GM19023 (cell line): ENCODE measurements at regions not wholly inside any gene's neighbourhood (a gene's known extent, or its start where the extent isn't known, plus 50 kb on each side); places are given as distances from the start of the nearest gene placed in this dataset.
"Not testable (repeated sequence)": the region's sequence is repeated elsewhere in the genome, so short reads cannot be mapped to it uniquely, and the experiment has no call there.

ENCODE experiments used
- ATAC-seq: cut with Tn5 transposase; IDR thresholded peaks from one replicate; pipeline ENCODE4 v1.9.1; 2021; ENCODE audit warnings: mild to moderate bottlenecking, moderate library complexity; ENCODE audit not compliant: unreplicated experiment

DNA sequence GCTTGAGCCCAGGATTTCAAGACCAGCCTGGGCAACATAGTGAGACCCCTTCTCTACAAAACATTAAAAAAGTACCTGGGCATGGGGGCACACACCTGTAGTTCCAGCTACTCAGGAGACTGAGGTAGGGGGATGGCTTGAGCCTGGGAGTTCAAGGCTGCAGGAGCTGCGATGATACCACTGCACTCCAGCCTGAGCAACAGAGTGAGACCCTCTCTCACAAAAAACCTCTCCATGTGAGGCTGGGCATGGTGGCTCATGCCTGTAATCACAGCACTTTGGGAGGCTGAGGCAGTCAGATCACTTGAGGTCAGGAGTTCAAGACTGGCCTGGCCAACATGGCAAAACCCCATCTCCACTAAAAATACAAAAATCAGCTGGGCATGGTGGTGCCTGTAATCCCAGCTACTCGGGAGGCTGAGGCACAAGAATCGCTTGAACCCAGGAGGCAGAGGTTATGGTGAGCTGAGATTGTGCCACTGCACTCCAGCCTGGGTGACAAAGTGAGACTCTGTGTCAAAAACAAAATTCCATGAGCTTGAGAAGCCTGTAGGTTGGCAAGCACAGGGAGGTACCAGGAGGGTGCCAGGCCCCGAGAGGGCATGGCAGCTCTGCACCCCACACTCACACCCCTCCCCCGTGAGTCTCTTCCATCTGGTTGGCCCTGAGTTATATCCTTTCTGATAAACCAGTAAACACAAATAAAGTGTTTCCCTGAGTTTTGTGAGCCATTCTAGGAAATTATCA is 88.8 kb downstream of the KCNJ18 start:
- ATAC-seq = not testable (repeated sequence)

DNA sequence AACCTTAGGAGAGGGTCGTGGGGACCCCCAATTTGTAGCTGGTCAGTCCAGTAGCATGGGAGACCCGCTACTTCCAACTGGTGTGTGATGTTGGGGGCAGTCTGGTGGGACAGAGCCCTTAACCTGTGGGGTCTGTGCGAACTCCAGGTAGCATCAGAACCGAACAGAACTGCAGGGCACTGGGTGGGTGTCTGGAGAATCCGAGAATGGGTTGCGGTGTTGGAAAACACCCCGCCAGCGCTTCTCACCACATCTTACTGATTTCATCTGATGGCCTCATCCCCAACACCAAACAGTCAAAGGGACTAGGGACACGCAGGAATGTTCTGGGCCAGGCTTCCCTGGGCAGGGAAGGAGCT is 89.3 kb downstream of the KCNJ18 start:
- not testable (repeated sequence) for ATAC-seq

DNA sequence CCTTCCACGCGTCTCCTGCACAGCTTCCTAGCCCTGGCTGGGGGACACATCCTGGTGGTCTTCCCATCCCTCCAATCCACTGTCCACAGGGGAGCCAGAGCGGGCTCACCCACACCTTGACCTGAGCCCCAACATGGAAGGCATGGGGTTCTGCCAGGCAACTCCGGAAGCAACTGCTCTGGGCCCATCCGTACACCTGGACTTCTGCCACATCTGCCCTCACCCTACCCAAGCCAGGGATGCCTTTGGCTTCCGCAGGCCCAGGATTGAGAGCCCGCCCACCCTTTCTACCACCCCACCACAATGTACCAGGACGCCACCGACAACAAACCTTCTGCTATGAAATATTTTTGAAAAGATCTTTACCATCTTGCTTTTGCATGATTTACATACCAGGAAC is 89.8 kb downstream of the KCNJ18 start:
- ATAC-seq = not testable (repeated sequence)

DNA sequence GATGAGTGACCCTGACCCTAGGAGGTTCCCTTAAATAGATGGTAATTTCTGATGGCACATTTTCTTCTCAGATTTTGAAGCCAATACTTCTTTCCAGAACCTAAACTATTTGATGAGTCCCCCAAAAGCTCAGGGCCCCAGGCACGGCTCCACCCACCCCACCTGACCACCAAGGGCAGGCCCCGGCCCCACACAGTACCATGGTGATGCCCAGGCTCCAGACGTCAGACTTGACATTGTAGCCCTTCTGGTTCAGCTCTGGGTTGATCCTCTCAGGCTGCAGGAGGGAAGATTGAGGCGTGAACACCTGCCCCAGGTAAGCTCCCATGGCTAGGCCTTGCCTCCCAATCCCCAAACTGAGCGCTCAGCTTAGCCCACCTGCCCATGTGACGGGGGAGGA is 90.3 kb downstream of the KCNJ18 start:
- ATAC-seq = not testable (repeated sequence)

DNA sequence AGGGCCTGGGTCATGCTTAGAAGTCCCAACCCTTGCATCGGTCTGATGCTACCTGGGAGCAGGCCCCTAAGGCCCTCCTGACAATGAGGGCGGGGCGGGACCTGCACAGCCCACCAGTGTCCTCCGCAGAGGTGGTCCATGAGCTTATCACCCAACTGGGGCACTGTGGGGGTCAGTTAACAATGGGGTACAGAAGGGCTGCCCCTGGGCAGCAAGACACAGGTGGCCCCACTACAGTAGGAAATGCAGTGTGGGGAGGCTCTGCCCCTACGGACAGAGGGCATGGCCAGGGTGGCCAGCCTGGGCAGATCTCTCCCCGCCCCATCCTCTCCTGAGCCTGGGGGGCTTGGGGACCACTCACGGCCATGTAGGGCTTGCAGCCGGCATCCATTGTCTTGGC is 90.7 kb downstream of the KCNJ18 start:
- ATAC-seq = not testable (repeated sequence)

DNA sequence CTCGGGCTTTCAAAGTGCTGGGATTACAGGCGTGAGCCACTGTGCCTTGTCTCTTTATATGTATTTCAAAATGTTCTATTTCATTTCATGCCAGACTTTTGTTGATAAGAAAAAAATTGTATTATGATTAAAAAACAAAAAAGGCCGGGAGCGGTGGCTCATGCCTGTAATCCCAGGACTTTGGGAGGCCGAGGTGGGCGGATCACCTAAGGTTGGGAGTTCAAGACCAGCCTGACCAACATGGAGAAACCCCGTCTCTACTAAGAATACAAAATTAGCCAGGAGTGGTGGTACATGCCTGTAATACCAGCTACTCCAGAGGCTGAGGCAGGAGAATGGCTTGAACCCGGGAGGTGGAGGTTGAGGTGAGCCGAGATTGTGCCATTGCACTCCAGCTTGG is 121.9 kb downstream of the KCNJ18 start:
- ATAC-seq = not testable (repeated sequence)

DNA sequence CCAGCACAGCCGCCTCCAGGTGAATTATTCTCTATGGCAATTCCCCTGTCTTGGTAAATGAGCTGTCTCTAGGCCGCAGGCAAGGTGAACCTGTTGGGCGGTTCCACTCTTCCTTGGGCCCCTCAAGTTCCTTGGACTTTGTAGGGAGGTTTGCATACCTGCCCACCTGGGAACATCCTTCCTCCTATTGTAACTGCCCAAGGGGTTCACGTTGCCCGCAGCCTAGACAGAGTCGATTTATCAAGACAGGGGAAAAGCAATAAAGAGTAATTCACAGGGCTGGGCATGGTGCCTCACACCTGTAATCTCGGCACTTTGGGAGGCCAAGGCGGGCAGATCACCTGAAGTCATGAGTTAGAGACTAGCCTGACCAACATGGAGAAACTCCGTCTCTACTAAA is 122.5 kb downstream of the KCNJ18 start:
- ATAC-seq = no peak

DNA sequence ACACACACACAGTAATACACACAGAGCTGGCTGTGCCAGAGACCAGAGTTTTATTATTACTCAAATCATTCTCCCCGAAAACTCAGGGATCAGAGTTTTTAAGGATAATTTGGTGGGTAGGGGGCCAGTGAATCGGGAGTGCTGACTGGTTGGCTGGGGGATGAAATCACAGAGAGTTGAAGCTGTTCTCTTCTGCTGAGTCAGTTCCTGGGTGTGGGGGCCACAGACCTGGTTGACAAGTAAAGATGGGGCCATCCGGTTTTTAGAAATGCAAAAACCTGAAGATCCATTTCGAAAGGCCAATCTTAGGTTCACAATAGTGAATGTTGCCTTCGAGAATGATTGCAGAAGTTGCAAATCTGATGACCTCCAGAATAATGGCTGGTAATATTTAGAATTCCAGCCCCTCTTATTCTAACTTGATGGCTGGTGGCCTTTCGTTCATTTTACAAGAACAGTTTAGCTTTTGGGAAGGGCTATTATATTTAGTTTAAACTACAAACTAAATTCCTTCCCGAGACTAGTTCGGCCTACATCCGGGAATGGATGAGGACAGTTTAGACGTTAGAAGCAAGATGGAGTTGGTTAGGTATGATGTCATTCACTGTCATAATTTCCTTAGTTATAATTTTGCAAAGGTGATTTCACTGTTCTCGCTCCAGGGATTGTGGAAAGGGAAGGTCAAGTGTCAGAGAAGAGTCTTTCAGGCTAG is 123.2 kb downstream of the KCNJ18 start:
- ATAC-seq = no peak

DNA sequence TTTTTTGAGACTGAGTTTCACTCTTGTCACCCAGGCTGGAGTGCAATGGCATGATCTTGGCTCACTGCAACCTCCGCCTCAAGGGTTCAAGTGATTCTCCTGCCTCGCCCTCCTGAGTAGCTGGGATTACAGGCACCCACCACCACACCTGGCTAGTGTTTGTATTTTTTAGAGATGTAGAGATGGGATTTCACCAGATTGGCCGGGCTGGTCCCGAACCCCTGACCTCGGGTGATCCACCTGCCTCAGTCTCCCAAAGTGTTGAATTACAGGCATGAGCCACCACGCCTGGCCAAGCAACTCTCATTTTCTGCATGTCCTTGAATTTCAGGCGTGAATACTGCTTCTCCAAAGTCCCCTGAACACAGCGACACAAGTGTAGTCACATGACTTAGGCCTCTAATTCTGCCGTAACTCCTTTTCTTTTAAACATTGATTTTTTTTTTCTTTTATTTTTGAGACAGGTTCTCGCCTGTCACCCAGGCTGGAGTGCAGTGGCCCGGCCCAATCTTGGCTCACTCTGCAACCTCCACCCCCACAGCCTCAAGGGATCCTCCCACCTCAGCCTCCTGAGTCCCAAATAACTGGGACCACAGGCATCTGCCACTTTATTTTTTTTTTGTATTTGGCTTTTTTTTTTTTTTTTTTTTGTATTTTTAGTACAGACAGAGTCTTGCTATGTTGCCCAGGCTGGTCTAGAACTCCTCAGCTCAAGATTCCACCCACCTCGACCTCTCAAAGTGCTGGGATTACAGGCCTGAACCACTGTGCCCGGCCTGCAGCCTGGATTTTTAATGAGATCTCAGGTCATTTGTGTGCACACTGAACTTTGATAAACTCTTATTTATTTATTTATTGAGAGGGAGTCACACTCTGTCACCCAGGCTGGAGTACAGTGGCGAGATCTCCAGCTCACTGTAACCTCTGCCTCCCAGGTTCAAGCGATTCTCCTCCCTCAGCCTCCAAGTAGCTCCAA is 124.6 kb downstream of the KCNJ18 start:
- no peak for ATAC-seq

DNA sequence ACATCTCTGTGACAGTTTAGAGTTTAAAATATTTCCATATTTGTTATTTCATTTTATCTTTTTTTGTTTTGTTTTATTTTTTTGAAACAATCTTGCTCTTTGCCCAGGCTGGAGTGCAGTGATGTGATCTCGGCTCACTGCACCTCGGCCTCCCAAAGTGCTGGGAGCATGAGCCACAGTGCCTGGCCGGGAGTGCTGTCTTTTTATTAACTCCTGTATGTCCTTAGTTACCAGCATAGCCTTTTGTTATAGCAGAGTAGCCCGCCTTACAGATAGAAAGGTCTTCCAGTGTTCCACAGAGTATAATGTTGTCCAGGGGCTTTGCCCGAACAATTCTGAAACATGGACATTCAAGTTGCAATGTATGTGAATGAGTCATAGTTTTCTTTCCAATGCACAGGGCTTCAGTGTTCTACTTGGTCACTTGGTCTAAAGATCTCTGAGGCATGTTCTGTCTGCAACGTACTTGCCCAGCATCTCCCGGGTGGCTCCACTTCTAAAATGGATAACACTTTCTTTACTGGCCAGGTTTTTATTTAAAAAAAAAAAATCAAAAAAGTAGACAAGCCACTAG is 125.6 kb downstream of the KCNJ18 start:
- no peak for ATAC-seq

DNA sequence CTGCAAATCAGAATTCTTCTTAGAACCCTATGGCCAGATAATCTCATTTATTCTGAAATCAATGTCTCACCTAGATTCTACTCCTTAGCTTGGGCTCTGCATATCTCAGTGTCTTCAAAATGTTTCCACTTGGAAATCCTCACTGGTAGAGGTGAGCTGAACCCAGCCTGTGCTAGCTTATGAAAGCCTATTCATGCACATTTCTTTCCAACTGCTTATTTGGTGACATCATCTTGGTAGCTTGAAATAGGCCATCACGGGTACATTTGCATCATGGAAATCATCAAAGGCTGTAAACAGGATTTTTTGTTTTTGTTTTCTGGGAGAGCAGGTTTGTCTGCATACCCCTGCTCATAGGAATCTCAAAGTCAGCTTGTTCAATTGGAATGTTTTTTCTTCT is 130.8 kb downstream of the KCNJ18 start:
- ATAC-seq = no peak

DNA sequence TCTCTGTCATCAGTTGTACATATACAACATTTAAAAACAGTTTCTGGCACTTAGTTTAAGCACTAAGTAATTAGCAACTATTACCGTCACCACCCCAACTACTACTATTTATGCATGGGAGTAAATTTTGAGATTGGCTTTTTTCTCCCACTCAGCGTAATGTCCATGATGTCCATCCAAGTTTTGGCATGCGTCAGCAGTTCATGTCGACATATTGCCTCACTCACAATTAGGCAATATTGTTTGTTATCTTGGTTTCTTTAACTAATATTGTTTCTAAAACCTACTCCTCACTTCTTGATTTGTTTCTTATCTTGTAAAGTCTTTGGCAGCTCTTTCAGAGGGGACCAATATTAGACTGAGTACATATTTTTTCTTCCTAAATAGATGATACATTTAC is 131.3 kb downstream of the KCNJ18 start:
- no peak for ATAC-seq

DNA sequence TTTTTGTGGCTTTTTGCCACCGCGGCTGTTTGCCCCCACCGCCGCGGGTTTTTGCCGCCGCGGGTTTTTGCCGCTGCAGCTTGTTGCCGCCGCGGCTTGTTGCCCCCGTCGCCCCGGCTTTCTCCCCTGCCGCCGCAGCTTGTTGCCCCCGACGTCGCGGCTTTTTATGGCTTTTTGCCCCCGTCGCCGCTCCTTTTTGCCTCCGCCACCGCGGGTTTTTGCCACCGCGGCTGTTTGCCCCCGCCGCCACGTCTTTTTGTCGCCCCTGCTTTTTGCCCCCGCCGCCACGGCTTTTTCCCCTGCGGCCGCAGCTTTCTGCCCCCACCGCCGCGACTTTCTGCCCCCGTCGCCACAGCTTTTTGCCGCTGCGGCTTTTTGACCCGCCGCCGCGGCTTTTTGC is 149.5 kb downstream of the KCNJ18 start:
- no peak for ATAC-seq

DNA sequence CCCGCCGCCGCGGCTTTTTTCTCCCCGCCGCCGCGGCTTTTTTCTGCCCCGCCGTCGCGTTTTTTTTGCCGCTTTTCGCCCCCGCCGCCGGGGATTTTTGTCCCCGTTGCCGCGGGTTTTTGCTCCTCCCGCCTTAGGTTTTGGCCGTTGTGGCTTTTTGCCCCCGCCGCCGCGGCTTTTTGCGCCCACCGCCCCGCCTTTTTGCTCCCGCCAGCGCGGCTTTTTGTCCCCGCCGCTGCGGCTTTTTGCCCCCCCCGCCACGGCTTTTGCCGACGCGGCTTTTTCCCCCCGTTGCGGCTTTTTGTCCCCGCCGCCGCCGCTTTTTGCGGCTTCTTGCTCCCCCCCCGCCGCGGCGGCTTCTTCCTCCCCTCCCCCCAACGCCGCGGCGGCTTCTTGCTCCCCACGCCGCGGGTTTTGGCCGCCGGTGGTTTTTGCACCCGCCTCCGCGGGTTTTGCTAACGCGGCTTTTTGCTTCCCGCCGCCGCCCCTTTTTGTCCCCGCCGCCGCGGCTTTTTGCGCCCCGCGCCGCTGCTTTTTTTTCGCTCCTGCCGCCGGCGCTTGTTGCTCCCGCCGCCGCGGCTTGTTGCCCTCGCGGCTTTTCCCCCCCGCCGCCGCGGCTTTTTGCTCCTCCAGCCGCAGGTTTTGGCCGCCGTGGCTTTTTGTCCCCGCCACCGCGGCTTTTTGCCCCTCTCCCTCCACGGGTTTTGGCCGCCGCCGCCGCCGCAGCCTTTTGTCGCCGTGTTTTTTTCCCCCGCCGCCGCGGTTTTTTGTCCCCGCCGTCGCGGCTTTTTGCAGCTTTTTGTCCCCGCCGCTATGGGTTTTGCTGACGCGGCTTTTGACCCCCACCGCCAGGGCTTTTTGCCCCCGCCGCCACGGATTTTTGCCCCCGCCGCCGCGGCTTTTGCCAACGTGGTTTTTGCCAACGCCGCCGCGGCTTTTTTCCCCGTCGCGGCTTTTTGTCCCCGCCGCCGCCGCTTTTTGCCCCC is 150.3 kb downstream of the KCNJ18 start:
- no peak for ATAC-seq

DNA sequence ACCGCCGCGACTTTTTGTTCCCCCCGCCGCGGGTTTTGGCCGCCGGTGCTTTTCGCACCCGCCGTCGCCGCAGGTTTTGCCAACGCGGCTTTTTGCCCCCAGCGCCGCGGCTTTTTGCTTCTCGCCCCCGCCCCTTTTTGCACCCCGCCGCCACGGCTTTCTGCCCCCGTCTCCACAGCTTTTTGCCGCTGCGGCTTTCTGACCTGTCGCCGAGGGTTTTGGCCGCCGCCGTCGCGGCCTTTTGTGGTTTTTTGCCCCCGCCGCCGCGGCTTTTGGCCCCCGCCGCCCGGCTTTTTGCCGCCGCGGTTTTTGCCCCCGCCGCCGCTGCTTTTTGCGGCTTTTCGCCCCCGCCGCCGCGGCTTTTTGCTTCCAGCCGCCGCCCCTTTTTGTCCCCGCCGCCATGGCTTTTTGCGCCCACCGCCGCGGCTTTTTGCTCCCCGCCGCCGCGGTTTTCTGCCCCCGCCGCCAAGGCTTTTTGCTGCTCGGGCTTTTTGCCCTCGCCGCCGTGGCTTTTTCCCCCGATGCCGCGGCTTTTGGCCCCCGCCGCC is 151.1 kb downstream of the KCNJ18 start:
- no peak for ATAC-seq

DNA sequence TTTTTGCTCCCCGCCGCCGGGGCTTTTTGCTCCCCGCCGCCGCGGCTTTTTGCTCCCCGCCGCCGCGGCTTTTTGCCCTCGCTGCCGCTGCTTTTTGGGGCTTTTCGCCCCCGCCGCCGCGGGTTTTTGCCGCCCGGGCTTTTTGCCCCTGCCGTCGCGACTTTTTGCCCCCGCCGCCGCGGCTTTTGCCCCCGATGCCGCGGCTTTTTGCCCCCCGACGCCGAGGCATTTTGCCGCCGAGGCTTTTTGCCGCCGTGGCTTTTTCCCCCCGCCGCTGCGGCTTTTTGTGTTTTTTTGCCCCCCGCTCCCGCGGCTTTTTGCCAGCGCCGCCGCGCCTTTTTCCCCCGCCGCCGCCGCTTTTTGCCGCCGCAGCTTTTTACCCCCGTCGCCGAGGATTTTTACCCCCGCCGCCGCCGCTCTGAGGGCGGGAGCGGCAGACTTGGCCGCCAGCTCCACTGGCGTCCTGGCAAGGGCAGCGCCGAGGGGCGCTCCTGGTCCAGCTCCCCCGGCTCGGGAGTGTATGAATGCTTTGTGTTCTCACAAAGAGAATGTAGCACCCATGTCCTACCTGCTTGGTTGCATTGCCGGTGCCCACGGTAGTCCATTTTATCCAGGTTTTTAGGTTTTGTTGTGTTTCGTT is 151.7 kb downstream of the KCNJ18 start:
- no peak for ATAC-seq

DNA sequence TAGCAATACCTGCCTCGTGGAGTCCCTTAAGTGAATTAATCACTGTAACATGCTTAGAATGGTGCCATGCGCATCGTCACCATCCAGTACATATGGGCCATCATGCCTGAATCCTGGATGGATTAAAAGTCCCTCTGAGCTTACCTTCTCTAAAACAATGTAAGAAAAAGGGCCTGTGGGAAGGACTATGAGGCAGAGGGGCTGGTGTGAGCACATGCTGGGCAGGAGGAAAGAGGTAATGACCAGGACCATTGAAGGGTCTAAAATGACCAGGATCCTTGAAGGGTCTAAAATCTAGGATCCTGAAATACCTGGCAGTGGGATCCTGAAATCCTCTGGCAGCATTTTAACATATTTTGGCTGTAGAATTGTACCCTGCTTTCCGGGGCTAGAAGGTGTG is 156.2 kb downstream of the KCNJ18 start:
- not testable (repeated sequence) for ATAC-seq

DNA sequence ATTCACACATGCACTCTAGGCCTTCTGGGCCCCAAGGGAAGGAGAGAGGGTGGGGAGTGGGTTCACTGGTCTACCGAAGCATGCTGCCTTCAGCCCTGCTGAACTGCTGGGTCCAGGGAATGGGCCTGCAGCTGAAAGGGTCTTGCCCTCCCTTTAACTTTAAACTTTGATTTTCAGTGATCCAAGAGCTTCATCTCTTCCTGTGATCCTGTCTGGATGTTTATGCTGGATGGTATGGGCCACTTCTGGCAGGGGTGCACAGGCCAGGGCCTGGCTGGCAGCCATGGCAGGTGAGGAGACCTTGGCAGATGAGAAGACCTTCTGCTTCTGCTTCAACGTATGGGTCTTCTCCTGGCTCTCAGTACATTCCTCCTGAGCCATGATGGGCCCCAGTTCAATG is 156.7 kb downstream of the KCNJ18 start:
- not testable (repeated sequence) for ATAC-seq

DNA sequence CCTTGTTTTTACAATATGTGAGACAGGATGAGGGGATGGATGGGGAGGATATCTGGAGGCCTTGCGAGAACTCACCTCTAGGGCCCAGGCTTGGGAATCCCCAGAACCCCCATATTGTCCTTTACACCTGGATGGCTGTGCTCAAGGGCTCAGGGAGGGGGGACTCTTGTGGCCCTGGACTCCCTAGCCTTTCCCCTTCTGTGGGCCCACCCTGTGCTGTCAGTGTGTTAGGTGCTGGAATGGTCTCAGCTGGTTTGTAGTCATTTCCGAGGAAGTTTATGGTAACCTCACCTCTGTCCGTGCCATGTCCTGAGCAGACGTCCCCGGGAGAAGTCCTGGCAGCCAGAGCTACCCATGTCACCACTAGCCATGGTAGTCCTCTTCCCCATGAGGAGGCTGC is 158.3 kb downstream of the KCNJ18 start:
- not testable (repeated sequence) for ATAC-seq
